ENCODE measurements at regions not wholly inside any gene's neighbourhood (a gene's known extent, or its start where the extent isn't known, plus 50 kb on each side); places are given as distances from the start of the nearest gene placed in this dataset.

DNA sequence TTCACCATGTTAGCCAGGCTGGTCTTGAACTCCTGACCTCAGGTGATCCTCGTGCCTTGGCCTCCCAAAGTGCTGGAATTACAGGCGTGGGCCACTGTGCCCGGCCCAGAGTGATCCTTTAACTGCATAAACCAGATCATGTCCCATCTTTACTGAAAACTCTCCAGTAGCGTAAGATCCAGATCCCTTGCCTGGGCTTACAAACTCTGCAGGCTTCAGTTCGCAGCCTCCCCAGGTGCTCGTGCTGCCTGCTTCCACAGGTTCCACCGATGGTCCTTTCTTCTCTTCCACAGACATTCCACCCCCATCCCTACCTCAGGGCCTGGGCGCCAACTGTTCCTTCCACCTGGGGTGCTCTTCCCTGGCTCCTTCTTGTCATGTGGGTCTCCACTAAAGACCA, 88.8 kb upstream of the SHANK2 start:
- TF ChIP-seq POLR2A (IDR thresholded peaks at IDR 0.05) (no peak), CTCF (IDR thresholded peaks at IDR 0.05) (no peak)

All from adrenal gland (tissue), 5 donors.